Activated CD4-positive, CD25-positive, alpha-beta regulatory T cell treated with anti-CD3 and anti-CD28 coated beads, Interleukin-2, amount 50 U/mL, for 24 hours (primary cell): ENCODE measurements at regions not wholly inside any gene's neighbourhood (a gene's known extent, or its start where the extent isn't known, plus 50 kb on each side); places are given as distances from the start of the nearest gene placed in this dataset.
A peak's percentile ranks its signal among the peaks of the same experiment; 100 is the strongest.

ENCODE experiments used
- ATAC-seq, 2 donors: fragments of 150-1000 bp; cut with Tn5 transposase; one replicate each; pipeline ENCODE4 v1.10.0; 2021; ENCODE audit warnings: mild to moderate bottlenecking in 1 of 2, moderate library complexity in 1 of 2

DNA sequence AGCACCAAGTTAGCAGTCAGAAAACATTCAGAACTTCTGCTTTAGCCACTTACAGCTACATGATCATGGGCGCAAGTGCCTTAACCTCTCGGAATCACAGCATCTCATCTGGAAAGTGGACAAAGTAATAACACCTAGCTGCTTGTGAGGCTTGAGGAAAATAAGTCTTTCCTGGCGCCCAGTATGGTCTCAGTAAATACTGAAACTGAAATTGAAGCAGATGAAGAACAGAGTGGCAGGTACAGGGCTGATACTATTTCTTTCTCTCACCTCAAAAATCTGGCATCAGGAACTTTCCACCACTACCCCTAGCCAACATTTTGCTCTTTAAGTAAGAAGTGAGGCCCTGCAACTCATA is 129.7 kb upstream of the FUT8 start:
- no peak for ATAC-seq

DNA sequence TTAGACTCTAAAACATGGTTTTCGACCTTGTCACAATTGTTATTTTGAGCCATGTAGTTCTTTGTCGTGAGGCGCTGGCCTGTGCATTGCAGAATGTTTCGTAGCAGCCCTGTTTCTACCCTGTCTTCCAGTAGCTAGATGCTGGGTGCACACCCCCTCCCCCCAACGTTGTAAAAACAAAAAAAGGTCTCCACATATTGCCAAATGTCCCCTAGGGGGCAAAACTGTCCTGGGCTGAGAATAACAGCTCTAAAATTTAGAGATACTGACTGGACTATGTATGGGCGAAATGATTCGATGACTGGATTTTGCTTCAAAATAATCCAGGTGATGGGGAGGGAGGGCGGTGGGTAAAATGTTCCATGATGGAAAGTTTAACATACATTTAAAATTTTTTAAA is 126.1 kb upstream of the FUT8 start:
- no peak for ATAC-seq

DNA sequence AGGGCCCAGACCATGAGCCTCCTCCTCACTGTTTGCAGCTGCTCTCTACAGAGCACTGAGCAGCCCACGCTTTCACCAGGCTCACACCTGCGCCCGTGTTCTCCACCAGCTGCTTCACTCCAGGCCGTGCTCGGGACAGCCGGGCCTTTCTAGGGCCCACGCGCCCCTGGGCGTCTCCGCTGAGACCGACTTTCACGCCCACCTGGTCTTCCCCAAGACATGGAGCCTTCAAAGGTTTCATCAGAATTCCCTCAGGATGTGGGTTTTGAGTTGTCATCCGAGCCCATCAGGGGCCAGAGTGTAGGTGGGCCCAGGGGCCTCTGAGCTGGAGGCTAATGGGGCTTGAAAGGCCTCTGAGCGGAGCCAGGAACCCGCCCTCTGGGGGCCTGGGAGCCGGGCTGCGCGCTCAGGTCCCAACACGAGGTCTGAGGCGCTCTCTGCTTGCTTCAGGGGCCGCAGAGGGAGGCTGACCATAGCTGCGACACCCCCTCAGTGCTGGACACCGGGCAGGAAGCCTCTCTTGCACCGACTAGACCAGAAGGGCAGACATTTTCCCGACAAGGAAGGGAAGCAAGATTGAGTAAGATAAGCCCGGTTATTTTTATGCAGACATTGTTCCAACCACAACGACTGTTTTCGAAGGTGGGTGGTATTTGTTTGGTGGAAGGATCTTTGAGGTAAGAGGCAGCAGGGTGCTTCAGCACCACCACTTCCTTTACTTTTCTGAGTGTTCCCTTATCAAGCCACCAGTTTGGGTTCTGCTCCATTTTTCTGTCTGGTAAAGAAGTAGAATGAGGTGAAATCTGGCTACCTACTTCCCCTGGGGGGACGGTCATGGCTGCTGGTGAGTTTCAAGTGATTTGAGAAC is 125.0 kb upstream of the FUT8 start:
- ATAC-seq: peak; percentile 55 to 71

DNA sequence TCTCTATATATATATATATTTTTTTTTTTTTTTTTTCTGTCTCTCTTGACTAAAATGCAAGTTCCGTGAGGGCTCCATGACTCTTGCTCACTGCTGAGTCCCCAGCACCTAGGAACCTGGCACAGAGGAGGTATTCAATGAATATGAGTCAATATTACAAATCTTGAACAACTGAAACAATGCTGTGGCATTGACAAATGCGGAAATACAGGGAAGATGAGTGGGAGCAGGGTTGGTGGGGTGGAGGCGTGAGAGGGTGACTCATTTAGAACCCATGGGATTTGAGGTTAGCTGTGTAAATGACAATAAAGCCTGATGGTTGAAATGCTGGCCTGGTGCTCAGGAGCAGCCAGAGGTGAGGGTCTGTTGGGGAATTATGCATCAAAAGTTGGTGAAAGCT is 121.7 kb upstream of the FUT8 start:
- peak in 1 of 2 donors; percentile 26 for ATAC-seq

DNA sequence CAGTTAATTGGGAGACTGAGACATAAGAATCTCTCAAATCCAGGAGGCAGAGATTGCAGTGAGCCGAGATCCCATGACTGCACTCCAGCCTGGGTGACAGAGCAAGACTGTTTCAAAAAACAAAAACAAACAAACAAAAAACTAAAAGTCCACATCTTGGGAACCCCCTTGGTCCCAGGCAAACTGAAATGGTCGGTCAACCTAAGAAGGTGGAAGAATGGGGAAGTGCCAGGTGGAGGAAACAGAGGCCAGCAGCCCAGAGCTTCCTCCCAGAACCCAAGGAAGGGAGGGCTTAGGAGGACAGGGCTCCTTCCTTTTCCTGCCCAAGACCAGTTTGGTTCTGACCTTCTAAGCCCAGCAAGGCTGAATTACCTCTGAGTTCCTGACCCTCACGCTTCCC is 121.0 kb upstream of the FUT8 start:
- no peak for ATAC-seq

DNA sequence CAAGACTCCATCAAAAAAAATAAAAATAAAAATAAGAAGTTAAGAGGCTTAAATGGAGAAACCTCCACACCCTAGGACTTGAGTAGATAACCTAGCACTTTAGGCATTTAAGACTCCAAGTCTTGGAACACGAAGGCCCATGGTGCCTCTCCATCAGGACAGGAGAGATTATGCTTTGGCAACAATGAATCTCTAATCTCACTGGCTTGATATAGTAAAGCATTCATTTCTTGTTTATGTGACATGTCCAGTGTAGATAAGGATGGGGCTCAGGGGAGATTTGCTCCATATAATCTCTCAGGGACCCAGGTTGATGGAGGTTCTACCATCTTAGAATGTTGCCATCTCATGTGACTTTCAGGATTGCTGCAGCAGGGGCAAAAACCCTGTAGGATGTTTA is 117.7 kb upstream of the FUT8 start:
- no peak for ATAC-seq

DNA sequence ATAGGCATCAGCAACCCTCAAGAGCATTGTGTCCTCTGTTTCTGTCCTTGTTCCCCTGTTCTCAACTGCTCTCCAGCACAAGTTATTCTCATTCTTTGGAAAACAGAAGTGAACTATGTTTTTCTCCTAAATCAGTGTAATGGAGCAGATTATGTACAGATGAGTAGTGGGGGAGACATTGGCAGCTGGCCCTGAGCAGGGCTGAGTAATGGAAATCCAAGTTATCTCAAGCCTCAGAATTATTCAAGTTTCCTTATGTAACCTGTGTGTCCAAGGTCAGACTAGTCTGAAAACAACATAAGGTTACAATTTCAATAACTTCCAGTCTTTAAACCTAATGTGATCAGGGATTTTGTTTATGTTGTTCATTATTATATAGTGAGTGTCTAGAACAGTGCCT is 116.1 kb upstream of the FUT8 start:
- ATAC-seq: no peak

DNA sequence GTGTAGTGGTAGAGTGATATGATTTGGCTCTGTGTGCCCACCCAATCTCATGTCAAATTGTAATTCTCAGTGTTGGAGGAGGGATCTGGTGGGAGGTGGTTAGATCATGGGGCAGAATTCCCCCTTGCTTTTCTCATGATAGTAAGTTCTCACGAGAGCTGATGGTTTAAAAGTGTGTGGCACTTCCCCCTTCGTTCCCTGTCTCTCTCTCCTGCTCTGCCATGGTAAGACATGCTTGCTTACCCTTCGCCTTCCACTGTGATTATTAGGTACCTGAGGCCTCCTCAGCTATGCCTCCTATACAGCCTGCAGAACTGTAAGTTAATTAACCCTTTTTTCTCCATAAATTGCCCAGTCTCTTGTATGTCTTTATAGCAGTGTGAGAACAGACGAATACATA is 115.7 kb upstream of the FUT8 start:
- no peak for ATAC-seq

DNA sequence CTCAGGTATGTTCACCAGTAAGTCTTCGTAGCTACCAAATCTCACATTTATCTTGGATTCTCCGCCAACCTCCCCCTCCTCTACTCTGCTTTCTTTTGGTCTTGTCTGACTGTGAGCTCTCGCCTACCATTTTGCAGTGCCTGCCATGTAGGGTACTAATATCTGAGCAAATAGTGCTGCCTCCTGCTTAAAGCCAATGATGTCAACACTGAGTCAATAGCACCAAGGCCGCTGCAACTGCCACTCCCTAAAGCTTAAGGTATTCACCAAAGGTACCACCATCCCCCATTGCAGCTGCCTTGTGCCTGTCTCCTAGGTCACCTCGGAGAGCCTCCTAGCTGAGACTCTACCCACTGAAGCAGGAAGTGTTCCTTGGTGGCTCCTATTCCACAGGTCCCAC is 114.8 kb upstream of the FUT8 start:
- ATAC-seq: no peak

DNA sequence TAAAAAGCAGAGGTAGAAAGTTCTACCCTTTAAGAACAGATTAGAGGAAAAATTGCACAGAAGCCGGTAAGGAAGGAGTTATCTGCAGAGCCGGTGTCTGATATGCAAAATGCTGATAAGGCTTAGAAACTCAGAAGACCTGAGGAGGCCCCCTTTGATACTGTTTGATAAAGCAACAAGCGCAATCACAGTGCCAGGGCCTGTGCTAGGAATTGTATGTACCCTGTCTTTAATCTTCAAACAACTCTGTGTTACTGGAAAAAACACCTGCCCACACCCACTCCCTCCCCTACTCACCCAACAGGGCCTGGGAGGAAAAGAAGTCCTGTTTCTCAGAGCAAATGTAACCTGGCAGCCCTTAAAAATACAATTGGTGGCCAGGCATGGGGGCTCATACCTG is 112.7 kb upstream of the FUT8 start:
- no peak for ATAC-seq

DNA sequence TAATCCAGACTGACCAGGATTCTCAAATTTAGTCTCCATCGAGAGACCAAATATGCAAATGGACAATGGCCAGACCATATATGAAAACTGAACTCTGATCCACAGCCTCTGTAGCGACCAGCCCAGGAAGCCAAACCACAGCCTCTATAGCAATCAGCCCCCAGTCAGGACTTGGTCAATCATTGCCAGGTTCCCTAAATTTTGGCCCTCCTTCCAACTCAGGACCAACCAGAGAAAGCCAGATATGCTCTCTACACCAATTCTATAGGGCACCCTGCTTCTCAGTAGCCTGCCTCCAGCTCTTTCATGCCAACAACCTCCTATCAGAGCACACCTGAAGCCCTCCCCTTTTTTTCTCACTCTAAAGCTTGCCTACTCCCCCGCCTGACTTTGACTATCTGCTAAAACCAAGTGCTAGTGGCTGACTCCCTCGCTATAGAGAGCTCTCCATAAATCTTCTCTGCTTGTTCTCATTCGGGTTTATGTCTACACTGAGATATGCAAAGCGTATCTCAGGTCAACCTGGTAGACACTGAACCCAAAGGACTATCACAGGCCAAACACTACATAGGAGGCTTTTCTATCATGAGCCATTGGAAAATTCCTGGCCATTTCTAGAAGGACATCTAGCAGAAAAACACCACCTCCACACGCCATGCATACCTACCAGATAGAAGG is 110.5 kb upstream of the FUT8 start:
- no peak for ATAC-seq

DNA sequence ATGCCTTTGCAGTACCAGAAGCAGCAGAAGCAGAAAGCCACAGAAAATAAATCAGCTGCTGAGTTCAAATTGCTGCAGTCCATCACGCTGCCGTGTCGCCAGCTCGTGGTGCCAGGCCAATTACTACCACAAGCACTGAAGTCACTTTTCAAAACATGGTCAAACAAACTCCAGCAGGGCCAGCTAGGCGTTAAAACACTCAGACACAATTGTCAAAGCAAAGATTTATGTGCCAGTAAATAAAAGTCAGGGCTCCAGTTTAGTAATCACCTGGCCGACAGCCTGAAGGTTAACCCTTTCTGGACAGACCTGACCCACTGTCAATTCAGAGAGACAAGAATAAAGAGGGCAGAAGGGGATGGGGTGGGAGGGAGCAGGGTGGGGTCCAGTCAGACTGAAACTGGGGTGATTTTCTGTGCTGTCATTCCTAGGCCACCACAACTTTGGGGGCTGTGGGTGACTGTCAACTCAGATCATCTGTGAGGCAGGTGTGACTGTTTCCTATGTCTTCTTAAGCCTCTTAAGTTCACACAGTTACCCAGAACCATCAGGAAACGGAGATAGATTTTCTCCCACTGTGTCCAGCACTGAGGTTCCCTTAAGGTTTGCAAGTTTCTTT is 109.8 kb upstream of the FUT8 start:
- peak; percentile 77 to 84 for ATAC-seq

DNA sequence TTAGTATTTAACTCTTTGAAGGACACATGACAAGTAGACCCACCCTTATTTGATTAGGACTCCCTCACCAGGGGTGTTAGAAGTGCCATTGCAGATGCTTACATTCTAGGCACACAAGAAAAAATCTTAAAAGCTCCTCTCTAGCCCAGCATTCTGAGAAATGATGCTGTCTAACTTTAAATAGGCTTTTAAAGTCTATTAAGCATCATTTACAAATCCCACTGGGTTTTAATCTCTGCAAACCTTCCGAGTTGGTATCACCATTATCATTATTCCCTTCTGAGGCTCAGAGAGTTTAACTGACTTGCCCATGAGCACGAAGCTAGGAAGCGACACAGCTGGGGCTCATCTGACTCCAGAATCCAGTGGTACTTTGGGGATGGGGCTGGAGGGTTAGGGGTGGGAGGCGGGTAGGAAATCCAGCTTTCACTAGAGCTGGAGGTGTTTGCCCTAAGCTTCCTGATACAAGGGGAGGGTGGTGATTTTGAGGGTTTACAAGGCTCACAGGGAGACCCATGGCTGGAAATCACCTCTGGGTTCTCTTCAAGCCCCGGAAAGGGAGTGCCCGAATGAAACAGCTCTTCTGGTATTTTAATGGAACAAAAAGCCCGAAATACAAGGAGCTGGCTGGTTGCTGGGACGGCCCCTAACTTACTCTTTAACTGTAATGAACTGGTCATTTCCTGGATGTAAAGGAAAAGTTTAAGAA is 109.2 kb upstream of the FUT8 start:
- peak in 1 of 2 donors; percentile 9 for ATAC-seq

DNA sequence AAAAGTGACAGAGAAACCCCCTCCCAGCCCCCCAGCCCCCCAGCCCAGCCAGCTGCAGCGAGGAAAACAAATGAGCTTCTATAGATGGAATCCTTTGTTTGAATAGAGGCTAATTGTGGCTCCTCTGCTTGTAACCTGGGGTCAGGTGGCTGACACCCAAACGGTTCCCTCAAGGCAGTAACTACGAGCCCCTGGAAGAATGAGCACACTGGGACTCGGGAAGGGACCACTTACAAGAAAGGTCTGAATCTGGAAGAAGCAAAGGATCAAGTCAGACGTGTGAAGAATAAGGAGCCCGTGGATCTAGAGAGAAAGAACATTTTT is 108.7 kb upstream of the FUT8 start:
- ATAC-seq: no peak

DNA sequence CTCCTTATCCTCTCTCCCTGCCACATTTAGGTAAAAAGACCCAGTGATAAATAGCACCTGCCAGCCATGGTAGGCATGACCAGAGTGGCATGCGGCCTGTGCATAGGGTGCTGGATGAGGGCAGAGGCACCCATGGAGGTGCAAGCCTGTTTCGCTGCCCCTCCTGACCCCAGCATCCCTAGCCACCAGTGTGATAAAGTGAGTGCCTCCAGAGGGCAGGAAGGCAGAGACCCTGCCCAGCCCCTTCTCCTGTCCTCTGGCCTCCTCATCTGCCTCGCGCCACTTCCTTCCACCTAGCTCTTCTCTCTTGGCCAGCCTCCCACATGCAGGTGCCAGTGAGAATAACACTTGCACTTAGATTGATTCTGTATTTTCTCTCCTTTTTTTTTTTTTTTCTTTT is 108.3 kb upstream of the FUT8 start:
- ATAC-seq: no peak

DNA sequence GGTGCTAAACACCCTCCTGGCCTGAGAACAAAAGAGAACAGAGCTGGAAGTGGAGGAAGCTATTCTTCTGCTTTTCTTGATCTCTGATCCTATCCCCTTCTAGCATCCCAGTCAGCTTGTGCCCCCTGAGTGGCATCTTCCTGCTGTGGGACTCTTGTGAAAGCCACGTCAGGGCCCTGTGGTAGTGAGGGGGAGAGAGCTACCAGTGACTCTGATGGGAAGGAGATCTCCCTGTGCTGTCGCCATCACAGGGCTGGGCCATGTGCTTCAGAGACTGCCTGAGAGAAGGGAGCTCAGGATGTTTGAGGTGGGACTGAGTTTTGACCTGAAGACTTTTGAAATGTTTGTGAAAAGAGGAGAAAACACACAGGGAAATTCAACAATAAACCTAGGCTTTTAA is 107.6 kb upstream of the FUT8 start:
- ATAC-seq: no peak

DNA sequence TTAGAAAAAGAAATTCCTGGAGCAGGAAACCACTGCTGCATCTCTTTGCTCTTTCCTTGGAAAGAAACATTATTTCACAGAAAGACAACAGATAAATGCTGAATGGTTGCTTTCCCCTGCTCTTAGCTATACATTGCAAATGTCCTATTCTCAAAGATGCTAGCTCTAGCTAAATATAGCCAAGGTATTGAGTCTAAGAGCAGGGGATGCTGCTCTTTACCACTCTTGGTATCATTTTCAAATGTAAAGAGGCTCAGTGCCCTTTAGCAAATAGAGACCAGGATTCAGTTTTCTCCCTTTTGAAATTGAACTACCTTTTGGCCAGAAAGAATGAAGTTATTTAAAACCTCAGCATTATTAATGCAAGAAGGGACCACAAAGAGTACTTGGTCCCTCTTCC is 104.0 kb upstream of the FUT8 start:
- ATAC-seq: no peak

DNA sequence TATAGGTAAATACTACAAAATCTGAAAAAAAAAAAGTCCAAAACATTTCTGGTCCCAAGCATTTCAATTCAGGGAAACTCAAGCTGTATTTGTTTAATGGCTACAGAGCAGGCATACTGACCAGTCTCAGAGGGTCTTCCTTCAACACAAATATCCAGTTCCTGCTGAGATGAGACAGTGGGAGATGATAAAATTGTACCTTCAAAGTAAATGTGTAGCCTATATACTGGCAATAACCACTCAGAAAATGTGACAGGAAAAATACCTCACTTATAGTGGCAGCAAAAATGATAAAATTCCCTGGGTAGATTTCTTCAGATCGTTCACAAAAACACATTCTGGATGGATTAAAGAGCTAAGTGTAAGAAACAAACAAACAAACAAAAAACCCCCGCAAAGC is 102.0 kb upstream of the FUT8 start:
- no peak for ATAC-seq

DNA sequence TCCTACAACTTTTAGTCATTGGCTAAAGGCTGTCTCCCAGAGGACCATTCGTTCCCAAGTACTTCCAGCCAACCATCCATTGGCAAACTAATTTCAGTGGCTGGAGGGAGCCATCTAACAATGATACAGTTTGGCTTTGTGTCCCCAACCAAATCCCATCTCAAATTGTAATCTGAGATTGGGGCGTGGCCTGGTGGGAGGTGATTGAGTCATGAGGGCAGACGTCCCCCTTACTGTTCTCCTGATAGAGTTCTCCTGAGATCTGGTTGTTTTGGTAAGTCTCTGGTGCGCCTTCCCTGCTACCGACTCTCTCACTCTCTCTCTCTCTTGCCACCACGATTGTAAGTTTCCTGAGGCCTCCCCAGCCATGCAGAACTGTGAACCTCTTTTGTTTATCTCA is 99.7 kb upstream of the FUT8 start:
- ATAC-seq: no peak

DNA sequence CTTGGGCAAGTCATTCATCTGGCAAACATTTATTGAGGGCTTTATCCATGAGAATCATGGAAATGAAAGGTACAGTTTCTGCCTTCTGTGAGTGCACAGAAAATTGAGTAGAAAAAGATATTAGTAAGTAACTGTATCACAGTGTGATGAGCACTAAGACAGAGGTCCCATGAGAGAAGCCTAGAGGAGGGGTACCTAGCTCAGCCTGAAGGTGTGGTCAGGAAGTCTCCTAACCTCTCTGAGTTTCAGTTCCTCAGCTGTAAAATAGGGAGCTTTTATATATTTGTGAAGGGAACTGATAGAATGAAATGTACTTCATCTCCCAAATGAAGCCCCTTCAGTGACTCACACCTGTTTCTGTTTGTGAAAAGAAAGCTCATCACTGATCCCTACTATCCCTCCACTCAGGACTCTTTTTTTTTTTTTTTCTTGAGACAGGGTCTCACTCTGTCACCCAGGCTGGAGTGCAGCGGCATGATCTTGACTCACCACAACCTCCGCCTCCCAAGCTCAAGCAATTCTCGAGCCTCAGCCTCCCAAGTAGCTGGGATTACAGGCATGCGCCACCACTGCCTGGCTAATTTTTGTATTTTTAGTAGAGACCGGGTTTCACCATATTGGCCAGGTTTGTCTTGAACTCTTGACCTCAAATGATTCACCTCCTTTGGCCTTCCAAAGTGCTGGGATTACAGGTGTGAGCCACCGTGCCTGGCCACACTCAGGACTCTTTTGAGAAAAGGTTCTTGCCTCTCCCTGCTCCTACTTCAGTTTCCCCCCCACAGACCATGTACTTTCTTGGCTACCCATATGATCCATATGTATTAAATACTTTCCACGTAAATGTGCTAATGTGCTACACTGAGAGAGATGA is 93.7 kb upstream of the FUT8 start:
- peak in 1 of 2 donors; percentile 34 for ATAC-seq

DNA sequence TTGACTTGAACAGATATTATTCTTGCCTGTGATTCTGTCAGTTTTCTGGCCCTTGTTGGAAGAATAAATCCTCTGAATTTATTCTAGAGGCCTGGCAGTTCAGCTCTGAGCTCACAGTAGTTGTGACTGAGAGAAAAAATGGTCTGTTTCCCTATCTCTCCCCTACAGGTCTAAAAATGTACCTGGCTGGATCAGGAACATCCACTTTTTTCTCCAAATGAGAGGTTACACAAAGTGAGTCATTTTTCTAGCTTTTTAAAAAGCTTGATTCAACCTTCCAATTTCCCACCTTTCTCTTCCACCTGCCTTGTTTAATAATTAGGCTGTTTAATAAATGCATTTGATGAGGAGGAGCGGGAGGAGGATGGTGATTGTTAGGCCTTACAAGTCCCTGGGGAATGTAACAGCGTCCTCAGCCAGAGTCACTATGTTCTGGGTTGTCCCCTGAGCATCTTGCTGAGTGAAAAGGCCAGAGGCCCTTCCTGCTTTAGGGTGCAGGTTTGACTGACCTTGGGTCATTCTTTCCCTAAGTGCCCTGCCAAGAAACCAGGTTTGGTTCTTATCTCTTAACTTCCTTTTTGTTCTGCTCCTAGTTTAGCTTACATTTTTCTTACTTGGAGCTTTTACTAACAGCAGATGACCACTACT is 91.7 kb upstream of the FUT8 start:
- no peak for ATAC-seq

DNA sequence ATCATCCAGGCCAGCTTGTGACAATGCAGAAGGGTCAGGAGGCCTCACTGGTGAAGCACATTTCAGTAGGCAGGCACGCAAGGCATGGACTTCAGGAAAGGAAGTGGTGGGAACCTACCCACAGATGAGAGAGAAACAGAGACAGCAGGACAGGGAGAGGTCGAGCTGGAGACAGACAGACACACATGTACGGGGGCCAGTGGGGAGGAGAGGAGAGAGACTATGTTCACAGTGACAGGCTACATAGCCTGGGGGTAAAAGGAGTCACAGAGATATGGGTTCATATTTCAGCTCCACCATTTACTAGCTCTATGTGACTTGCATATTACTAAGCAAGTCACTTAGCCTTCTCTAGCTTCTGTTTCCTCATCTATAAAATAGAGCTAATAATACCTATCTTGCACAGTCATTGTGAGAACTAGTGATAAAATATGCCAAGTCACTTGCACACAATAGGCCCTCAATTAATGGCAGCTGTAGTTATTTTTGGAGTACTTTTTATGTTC is 91.1 kb upstream of the FUT8 start:
- ATAC-seq: peak; percentile 55 to 68
